RKO (cell line): ENCODE measurements at regions not wholly inside any gene's neighbourhood (a gene's known extent, or its start where the extent isn't known, plus 50 kb on each side); places are given as distances from the start of the nearest gene placed in this dataset.
A peak's percentile ranks its signal among the peaks of the same experiment; 100 is the strongest.

Experiments used
- DNase-seq: peaks from one replicate; pipeline ENCODE4 v3.0.0-alpha.2; 2016; ENCODE audit warnings: low spot score

- peak; percentile 40 for DNase-seq
These were observed 201.0 kb upstream of the NEIL3 start for GRCh38 chr4:177108708-177109107.

- no peak for DNase-seq
These were observed 199.9 kb upstream of the NEIL3 start for GRCh38 chr4:177109769-177110168.

GRCh38 chr4:177116161-177116560 lies 193.5 kb upstream of the NEIL3 start:
- no peak for DNase-seq

- no peak for DNase-seq
These were observed 192.4 kb upstream of the NEIL3 start for GRCh38 chr4:177117256-177117655.

GRCh38 chr4:177118596-177118995 lies 191.1 kb upstream of the NEIL3 start:
- DNase-seq, result no peak

GRCh38 chr4:177119021-177119471 lies 190.6 kb upstream of the NEIL3 start:
- DNase-seq, result no peak

- no peak for DNase-seq
These were observed 190.0 kb upstream of the NEIL3 start for GRCh38 chr4:177119691-177120090.

- no peak for DNase-seq
These were observed 185.9 kb upstream of the NEIL3 start for GRCh38 chr4:177123811-177124210.

- no peak for DNase-seq
These were observed 185.2 kb upstream of the NEIL3 start for GRCh38 chr4:177124349-177125064.

- no peak for DNase-seq
These were observed 184.0 kb upstream of the NEIL3 start for GRCh38 chr4:177125656-177126055.

- DNase-seq, result no peak
These were observed 182.0 kb upstream of the NEIL3 start for GRCh38 chr4:177127658-177128057.

GRCh38 chr4:177128306-177128705 lies 181.4 kb upstream of the NEIL3 start:
- no peak for DNase-seq

GRCh38 chr4:177131736-177132135 lies 177.9 kb upstream of the NEIL3 start:
- DNase-seq, result no peak

- DNase-seq, result no peak
These were observed 162.0 kb upstream of the NEIL3 start for GRCh38 chr4:177147668-177148067.

- DNase-seq, result no peak
These were observed 154.2 kb upstream of the NEIL3 start for GRCh38 chr4:177155454-177155853.

- DNase-seq, result no peak
These were observed 150.1 kb upstream of the NEIL3 start for GRCh38 chr4:177159600-177159999.

GRCh38 chr4:177161781-177162180 lies 147.9 kb upstream of the NEIL3 start:
- no peak for DNase-seq

- DNase-seq, result no peak
These were observed 146.1 kb upstream of the NEIL3 start for GRCh38 chr4:177163532-177163931.

GRCh38 chr4:177171588-177171987 lies 138.1 kb upstream of the NEIL3 start:
- DNase-seq, result no peak

- no peak for DNase-seq
These were observed 134.2 kb upstream of the NEIL3 start for GRCh38 chr4:177175473-177175872.

- DNase-seq, result no peak
These were observed 132.1 kb upstream of the NEIL3 start for GRCh38 chr4:177177541-177178081.

- DNase-seq, result no peak
These were observed 131.4 kb upstream of the NEIL3 start for GRCh38 chr4:177178246-177178645.

- no peak for DNase-seq
These were observed 127.5 kb upstream of the NEIL3 start for GRCh38 chr4:177182166-177182565.

GRCh38 chr4:177182728-177183127 lies 126.9 kb upstream of the NEIL3 start:
- no peak for DNase-seq
